ENCODE measurements at regions not wholly inside any gene's neighbourhood (a gene's known extent, or its start where the extent isn't known, plus 50 kb on each side); places are given as distances from the start of the nearest gene placed in this dataset.
A peak's percentile ranks its signal among the peaks of the same experiment; 100 is the strongest.

GRCh38 chr20:57075603-57076002 is 190.8 kb downstream of the BMP7 start:
- Histone ChIP-seq H3K27ac (peak overlapping the region; percentile 50; the same call in 1 of the 2 replicates), H3K36me3 (no peaks in the 10 kb centered on the region), H3K27me3 (replicated peaks) (no peaks in the 10 kb centered on the region), H3K9me3 (replicated peaks) (peaks cover 8% of the 10 kb centered on the region), H3K4me3 (no peak overlapping the region), H3K4me1 (replicated peaks) (peaks cover 55% of the 10 kb centered on the region)
- no peak for DNase-seq (ENCODE audit: low read depth in 1 of 2, low spot score in 2 of 2)

GRCh38 chr20:57076152-57076652 is 190.2 kb downstream of the BMP7 start:
- peak in 1 of 2 experiments; percentile 47 for DNase-seq (ENCODE audit: low read depth in 1 of 2, low spot score in 2 of 2)
- Histone ChIP-seq H3K27me3 (replicated peaks) (no peaks in the 10 kb centered on the region), H3K9me3 (replicated peaks) (peaks cover 8% of the 10 kb centered on the region), H3K36me3 (no peaks in the 10 kb centered on the region), H3K4me1 (replicated peaks) (peaks cover 55% of the 10 kb centered on the region), H3K27ac (peak overlapping the region; percentile 50), H3K4me3 (no peak overlapping the region)

GRCh38 chr20:57076951-57077350 is 189.5 kb downstream of the BMP7 start:
- H3K36me3 ChIP-seq: no peaks in the 10 kb centered on the region
- peaks cover 8% of the 10 kb centered on the region for H3K9me3 ChIP-seq (replicated peaks)
- peaks cover 49% of the 10 kb centered on the region for H3K4me1 ChIP-seq (replicated peaks)
- H3K4me3 ChIP-seq: no peak overlapping the region
- peak overlapping the region; percentile 50; the same call in 1 of the 2 replicates for H3K27ac ChIP-seq
- H3K27me3 ChIP-seq (replicated peaks): no peaks in the 10 kb centered on the region
- DNase-seq (ENCODE audit: low read depth in 1 of 2, low spot score in 2 of 2): no peak

GRCh38 chr20:57078116-57078515 is 188.3 kb downstream of the BMP7 start:
- DNase-seq (ENCODE audit: low read depth in 1 of 2, low spot score in 2 of 2): peak in 1 of 2 experiments; percentile 63
- no peak overlapping the region for H3K4me3 ChIP-seq

GRCh38 chr20:57079031-57080005 is 187.1 kb downstream of the BMP7 start:
- Histone ChIP-seq H3K27ac (peak overlapping the region; percentile 53), H3K4me3 (no peak overlapping the region), H3K36me3 (no peaks in the 10 kb centered on the region), H3K4me1 (replicated peaks) (peaks cover 42% of the 10 kb centered on the region), H3K27me3 (replicated peaks) (no peaks in the 10 kb centered on the region), H3K9me3 (replicated peaks) (peaks cover 8% of the 10 kb centered on the region)
- peak; percentile 87 to 90 for DNase-seq (ENCODE audit: low read depth in 1 of 2, low spot score in 2 of 2)

More at GRCh38 chr20:57078116-57078515, 188.3 kb downstream of the BMP7 start:
- Histone ChIP-seq H3K9me3 (replicated peaks) (peaks cover 8% of the 10 kb centered on the region), H3K36me3 (no peaks in the 10 kb centered on the region), H3K27me3 (replicated peaks) (no peaks in the 10 kb centered on the region), H3K4me1 (replicated peaks) (peaks cover 42% of the 10 kb centered on the region), H3K27ac (peak overlapping the region; percentile 53; the same call in 1 of the 2 replicates)

GRCh38 chr20:57080796-57081195 is 185.6 kb downstream of the BMP7 start:
- H3K27me3 ChIP-seq (replicated peaks): no peaks in the 10 kb centered on the region
- H3K9me3 ChIP-seq (replicated peaks): peaks cover 8% of the 10 kb centered on the region
- DNase-seq (ENCODE audit: low read depth in 1 of 2, low spot score in 2 of 2): peak; percentile 55 to 68
- H3K4me1 ChIP-seq (replicated peaks): peaks cover 40% of the 10 kb centered on the region
- H3K36me3 ChIP-seq: no peaks in the 10 kb centered on the region
- H3K4me3 ChIP-seq: no peak overlapping the region
- peak overlapping the region; percentile 53 for H3K27ac ChIP-seq

- no peaks in the 10 kb centered on the region for H3K27me3 ChIP-seq (replicated peaks)
- H3K4me3 ChIP-seq: no peak overlapping the region
- peaks cover 6% of the 10 kb centered on the region for H3K9me3 ChIP-seq (replicated peaks)
- no peak for DNase-seq (ENCODE audit: low read depth in 1 of 2, low spot score in 2 of 2)
- H3K4me1 ChIP-seq (replicated peaks): peaks cover 25% of the 10 kb centered on the region
- no peak overlapping the region for H3K27ac ChIP-seq
- H3K36me3 ChIP-seq: no peaks in the 10 kb centered on the region
These were observed 184.0 kb downstream of the BMP7 start for GRCh38 chr20:57082357-57082945.

- no peaks in the 10 kb centered on the region for H3K27me3 ChIP-seq (replicated peaks)
- DNase-seq (ENCODE audit: low read depth in 1 of 2, low spot score in 2 of 2): no peak
- peaks cover 25% of the 10 kb centered on the region for H3K4me1 ChIP-seq (replicated peaks)
- no peaks in the 10 kb centered on the region for H3K36me3 ChIP-seq
- peaks cover 6% of the 10 kb centered on the region for H3K9me3 ChIP-seq (replicated peaks)
- no peak overlapping the region for H3K27ac ChIP-seq
- H3K4me3 ChIP-seq: no peak overlapping the region
These were observed 183.4 kb downstream of the BMP7 start for GRCh38 chr20:57083072-57083471.

- DNase-seq (ENCODE audit: low read depth in 1 of 2, low spot score in 2 of 2): no peak
- Histone ChIP-seq H3K4me1 (replicated peaks) (peaks cover 3% of the 10 kb centered on the region), H3K4me3 (no peak overlapping the region), H3K27me3 (replicated peaks) (no peaks in the 10 kb centered on the region), H3K36me3 (no peaks in the 10 kb centered on the region), H3K9me3 (replicated peaks) (no peaks in the 10 kb centered on the region), H3K27ac (no peak overlapping the region)
These were observed 180.4 kb downstream of the BMP7 start for GRCh38 chr20:57086066-57086465.

GRCh38 chr20:57087102-57087501 is 179.3 kb downstream of the BMP7 start:
- H3K4me3 ChIP-seq: no peak overlapping the region
- no peaks in the 10 kb centered on the region for H3K36me3 ChIP-seq
- no peak overlapping the region for H3K27ac ChIP-seq
- no peaks in the 10 kb centered on the region for H3K4me1 ChIP-seq (replicated peaks)
- no peaks in the 10 kb centered on the region for H3K27me3 ChIP-seq (replicated peaks)
- no peaks in the 10 kb centered on the region for H3K9me3 ChIP-seq (replicated peaks)
- DNase-seq (ENCODE audit: low read depth in 1 of 2, low spot score in 2 of 2): no peak

GRCh38 chr20:57087705-57088104 is 178.7 kb downstream of the BMP7 start:
- no peak overlapping the region for H3K4me3 ChIP-seq
- H3K27me3 ChIP-seq (replicated peaks): no peaks in the 10 kb centered on the region
- no peaks in the 10 kb centered on the region for H3K9me3 ChIP-seq (replicated peaks)
- no peak for DNase-seq (ENCODE audit: low read depth in 1 of 2, low spot score in 2 of 2)
- no peak overlapping the region for H3K27ac ChIP-seq
- H3K36me3 ChIP-seq: no peaks in the 10 kb centered on the region
- H3K4me1 ChIP-seq (replicated peaks): no peaks in the 10 kb centered on the region

GRCh38 chr20:57088436-57088835 is 178.0 kb downstream of the BMP7 start:
- Histone ChIP-seq H3K27ac (no peak overlapping the region), H3K4me3 (no peak overlapping the region), H3K9me3 (replicated peaks) (no peaks in the 10 kb centered on the region), H3K4me1 (replicated peaks) (no peaks in the 10 kb centered on the region), H3K36me3 (no peaks in the 10 kb centered on the region), H3K27me3 (replicated peaks) (no peaks in the 10 kb centered on the region)
- no peak for DNase-seq (ENCODE audit: low read depth in 1 of 2, low spot score in 2 of 2)

- H3K27ac ChIP-seq: no peak overlapping the region
- no peak overlapping the region for H3K4me3 ChIP-seq
- no peaks in the 10 kb centered on the region for H3K36me3 ChIP-seq
These were observed 176.7 kb downstream of the BMP7 start for GRCh38 chr20:57089699-57090144.

More at GRCh38 chr20:57089699-57090144, 176.7 kb downstream of the BMP7 start:
- peak; percentile 59 to 80 for DNase-seq (ENCODE audit: low read depth in 1 of 2, low spot score in 2 of 2)
- Histone ChIP-seq H3K4me1 (replicated peaks) (no peaks in the 10 kb centered on the region), H3K27me3 (replicated peaks) (no peaks in the 10 kb centered on the region), H3K9me3 (replicated peaks) (no peaks in the 10 kb centered on the region)

All from SJSA1 (cell line).